ENCODE measurements at regions not wholly inside any gene's neighbourhood (a gene's known extent, or its start where the extent isn't known, plus 50 kb on each side); places are given as distances from the start of the nearest gene placed in this dataset.

GRCh38 chr18:1003499-1003898 is 98.8 kb downstream of the ADCYAP1 start:
- TF ChIP-seq GATA2 (IDR thresholded peaks at IDR 0.05; ENCODE audit: low read depth, low read length) (no peak), GATA3 (IDR thresholded peaks at IDR 0.05; ENCODE audit: low read depth, low read length) (no peak)
